K562 (cell line): ENCODE measurements at regions not wholly inside any gene's neighbourhood (a gene's known extent, or its start where the extent isn't known, plus 50 kb on each side); places are given as distances from the start of the nearest gene placed in this dataset.

Source experiments
- BCOR ChIP-seq: fragments of 450-650 bp; IDR thresholded peaks from 2 replicates; pipeline ENCODE4 v1.6.1; 2016
- CBFA2T2 ChIP-seq: fragments of 450-650 bp; conservative IDR thresholded peaks from 2 replicates; pipeline ENCODE4 v1.6.1; 2017; ENCODE audit warnings: mild to moderate bottlenecking
- CXXC5 ChIP-seq: fragments of 250-450 bp; sonication (Bioruptor Pico); IDR thresholded peaks from 2 replicates; pipeline ENCODE4 v1.8.0; 2022; ENCODE audit warnings: inconsistent platforms, mild to moderate bottlenecking, moderate library complexity
- E2F3 ChIP-seq: fragments of 250-450 bp; sonication (Bioruptor Pico); IDR thresholded peaks from 2 replicates; pipeline ENCODE4 v1.4.0; 2020; ENCODE audit warnings: mild to moderate bottlenecking
- MEIS2 ChIP-seq: fragments of 450-650 bp; IDR thresholded peaks from 2 replicates; pipeline ENCODE4 v1.6.1; 2014; ENCODE audit warnings: mild to moderate bottlenecking; ENCODE audit not compliant: partially characterized antibody
- NFYB ChIP-seq: IDR thresholded peaks from 2 replicates; pipeline ENCODE4 v1.6.1; 2011; ENCODE audit warnings: mild to moderate bottlenecking, moderate library complexity; ENCODE audit not compliant: insufficient read length; ENCODE audit errors: extremely low read depth
- RBM22 ChIP-seq: fragments of 200-400 bp; formaldehyde crosslinking; IDR thresholded peaks from 2 replicates; pipeline ENCODE4 v1.6.1; 2018; ENCODE audit warnings: low read length, low read depth; ENCODE audit not compliant: poor library complexity, severe bottlenecking
- STAG1 ChIP-seq: sonication (generic); formaldehyde crosslinking; IDR thresholded peaks from 2 replicates; pipeline ENCODE4 v1.5.0; 2020; ENCODE audit warnings: missing genetic modification reagents, borderline replicate concordance
- ZNF239 ChIP-seq: fragments of 250-450 bp; sonication (Bioruptor Pico); IDR thresholded peaks from 2 replicates; pipeline ENCODE4 v1.4.0; 2020; ENCODE audit warnings: mild to moderate bottlenecking
- ZNF583 ChIP-seq: fragments of 250-450 bp; sonication (Bioruptor Pico); IDR thresholded peaks from 2 replicates; pipeline ENCODE4 v1.4.0; 2020
- TF ChIP-seq, protein P1 (sequence below), 2 experiments: fragments of 450-650 bp in 1 of 2; sonication (generic) in 1 of 2; formaldehyde crosslinking in 1 of 2; IDR thresholded peaks; 2 replicates each; pipeline versions ENCODE4 v1.7.1 to v1.9.0; 2016 to 2022; ENCODE audit warnings: inconsistent platforms in 1 of 2, mild to moderate bottlenecking in 1 of 2, missing genetic modification reagents in 1 of 2
- TF ChIP-seq, protein P2 (sequence below): sonication (generic); formaldehyde crosslinking; IDR thresholded peaks from 2 replicates; pipeline ENCODE4 v1.8.0; 2023; ENCODE audit warnings: mild to moderate bottlenecking, missing genetic modification reagents
- TF ChIP-seq, protein P3 (sequence below): sonication (generic); formaldehyde crosslinking; IDR thresholded peaks from 2 replicates; pipeline ENCODE4 v1.4.0; 2020; ENCODE audit warnings: mild to moderate bottlenecking, missing genetic modification reagents

DNA sequence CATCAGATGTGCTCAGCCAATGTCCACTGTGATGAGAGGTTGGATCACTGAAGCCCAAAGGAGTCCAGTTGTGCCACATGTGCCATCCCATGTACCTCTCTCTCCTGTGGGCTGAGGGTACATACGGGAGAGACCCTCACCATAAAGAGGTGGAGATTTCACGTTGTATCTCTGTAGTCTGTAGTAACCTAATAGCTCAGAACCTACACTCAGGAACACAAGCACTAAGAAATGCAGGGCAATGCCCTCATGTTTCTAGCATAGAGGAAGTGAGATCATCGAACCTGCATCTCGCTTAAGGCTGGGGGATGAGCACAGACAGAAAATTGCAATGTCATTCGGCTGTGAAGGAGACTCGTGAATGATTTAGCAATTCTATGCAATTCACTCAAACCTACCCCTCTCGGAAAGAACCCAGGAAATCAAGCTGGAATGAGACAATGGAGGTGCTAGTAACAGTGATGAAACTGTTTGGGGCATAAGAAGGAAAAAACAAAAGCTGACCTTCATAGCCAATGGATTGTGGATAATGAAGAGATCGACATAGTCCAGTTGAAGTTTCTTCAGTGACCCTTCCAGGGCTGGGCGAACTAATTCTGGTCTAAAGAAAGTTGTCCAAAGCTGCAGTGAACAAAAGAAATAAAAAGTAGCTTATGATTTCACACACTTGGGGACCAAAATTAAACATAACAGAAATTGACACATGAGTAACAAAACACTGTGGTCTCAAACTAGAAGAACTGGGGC, 80.3 kb upstream of the UCN3 start (continued):
- TF ChIP-seq, protein P1, sequence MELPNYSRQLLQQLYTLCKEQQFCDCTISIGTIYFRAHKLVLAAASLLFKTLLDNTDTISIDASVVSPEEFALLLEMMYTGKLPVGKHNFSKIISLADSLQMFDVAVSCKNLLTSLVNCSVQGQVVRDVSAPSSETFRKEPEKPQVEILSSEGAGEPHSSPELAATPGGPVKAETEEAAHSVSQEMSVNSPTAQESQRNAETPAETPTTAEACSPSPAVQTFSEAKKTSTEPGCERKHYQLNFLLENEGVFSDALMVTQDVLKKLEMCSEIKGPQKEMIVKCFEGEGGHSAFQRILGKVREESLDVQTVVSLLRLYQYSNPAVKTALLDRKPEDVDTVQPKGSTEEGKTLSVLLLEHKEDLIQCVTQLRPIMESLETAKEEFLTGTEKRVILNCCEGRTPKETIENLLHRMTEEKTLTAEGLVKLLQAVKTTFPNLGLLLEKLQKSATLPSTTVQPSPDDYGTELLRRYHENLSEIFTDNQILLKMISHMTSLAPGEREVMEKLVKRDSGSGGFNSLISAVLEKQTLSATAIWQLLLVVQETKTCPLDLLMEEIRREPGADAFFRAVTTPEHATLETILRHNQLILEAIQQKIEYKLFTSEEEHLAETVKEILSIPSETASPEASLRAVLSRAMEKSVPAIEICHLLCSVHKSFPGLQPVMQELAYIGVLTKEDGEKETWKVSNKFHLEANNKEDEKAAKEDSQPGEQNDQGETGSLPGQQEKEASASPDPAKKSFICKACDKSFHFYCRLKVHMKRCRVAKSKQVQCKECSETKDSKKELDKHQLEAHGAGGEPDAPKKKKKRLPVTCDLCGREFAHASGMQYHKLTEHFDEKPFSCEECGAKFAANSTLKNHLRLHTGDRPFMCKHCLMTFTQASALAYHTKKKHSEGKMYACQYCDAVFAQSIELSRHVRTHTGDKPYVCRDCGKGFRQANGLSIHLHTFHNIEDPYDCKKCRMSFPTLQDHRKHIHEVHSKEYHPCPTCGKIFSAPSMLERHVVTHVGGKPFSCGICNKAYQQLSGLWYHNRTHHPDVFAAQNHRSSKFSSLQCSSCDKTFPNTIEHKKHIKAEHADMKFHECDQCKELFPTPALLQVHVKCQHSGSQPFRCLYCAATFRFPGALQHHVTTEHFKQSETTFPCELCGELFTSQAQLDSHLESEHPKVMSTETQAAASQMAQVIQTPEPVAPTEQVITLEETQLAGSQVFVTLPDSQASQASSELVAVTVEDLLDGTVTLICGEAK (IDR thresholded peaks at IDR 0.05), result peak; percentile 12; the same call in 1 of the 2 replicates
- TF ChIP-seq, protein P1 (CRISPR knock-in tag; IDR thresholded peaks at IDR 0.05), result no peak
- TF ChIP-seq ZNF583 (no peak), NFYB (no peak), E2F3 (CRISPR knock-in tag) (no peak), ZNF239 (CRISPR knock-in tag) (no peak), CXXC5 (CRISPR knock-in tag) (peak; percentile 57), STAG1 (CRISPR knock-in tag) (no peak), MEIS2 (no peak), RBM22 (no peak), CBFA2T2 (no peak), BCOR (no peak)
- TF ChIP-seq, protein P2, sequence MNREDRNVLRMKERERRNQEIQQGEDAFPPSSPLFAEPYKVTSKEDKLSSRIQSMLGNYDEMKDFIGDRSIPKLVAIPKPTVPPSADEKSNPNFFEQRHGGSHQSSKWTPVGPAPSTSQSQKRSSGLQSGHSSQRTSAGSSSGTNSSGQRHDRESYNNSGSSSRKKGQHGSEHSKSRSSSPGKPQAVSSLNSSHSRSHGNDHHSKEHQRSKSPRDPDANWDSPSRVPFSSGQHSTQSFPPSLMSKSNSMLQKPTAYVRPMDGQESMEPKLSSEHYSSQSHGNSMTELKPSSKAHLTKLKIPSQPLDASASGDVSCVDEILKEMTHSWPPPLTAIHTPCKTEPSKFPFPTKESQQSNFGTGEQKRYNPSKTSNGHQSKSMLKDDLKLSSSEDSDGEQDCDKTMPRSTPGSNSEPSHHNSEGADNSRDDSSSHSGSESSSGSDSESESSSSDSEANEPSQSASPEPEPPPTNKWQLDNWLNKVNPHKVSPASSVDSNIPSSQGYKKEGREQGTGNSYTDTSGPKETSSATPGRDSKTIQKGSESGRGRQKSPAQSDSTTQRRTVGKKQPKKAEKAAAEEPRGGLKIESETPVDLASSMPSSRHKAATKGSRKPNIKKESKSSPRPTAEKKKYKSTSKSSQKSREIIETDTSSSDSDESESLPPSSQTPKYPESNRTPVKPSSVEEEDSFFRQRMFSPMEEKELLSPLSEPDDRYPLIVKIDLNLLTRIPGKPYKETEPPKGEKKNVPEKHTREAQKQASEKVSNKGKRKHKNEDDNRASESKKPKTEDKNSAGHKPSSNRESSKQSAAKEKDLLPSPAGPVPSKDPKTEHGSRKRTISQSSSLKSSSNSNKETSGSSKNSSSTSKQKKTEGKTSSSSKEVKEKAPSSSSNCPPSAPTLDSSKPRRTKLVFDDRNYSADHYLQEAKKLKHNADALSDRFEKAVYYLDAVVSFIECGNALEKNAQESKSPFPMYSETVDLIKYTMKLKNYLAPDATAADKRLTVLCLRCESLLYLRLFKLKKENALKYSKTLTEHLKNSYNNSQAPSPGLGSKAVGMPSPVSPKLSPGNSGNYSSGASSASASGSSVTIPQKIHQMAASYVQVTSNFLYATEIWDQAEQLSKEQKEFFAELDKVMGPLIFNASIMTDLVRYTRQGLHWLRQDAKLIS, result no peak
- TF ChIP-seq, protein P3, sequence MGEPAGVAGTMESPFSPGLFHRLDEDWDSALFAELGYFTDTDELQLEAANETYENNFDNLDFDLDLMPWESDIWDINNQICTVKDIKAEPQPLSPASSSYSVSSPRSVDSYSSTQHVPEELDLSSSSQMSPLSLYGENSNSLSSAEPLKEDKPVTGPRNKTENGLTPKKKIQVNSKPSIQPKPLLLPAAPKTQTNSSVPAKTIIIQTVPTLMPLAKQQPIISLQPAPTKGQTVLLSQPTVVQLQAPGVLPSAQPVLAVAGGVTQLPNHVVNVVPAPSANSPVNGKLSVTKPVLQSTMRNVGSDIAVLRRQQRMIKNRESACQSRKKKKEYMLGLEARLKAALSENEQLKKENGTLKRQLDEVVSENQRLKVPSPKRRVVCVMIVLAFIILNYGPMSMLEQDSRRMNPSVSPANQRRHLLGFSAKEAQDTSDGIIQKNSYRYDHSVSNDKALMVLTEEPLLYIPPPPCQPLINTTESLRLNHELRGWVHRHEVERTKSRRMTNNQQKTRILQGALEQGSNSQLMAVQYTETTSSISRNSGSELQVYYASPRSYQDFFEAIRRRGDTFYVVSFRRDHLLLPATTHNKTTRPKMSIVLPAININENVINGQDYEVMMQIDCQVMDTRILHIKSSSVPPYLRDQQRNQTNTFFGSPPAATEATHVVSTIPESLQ, result no peak
